ENCODE measurements at regions not wholly inside any gene's neighbourhood (a gene's known extent, or its start where the extent isn't known, plus 50 kb on each side); places are given as distances from the start of the nearest gene placed in this dataset.

- 86% methylated on average over 2 of the region's 2 CpGs; no CpG with 5 or more reads in 1 of the 2 experiments for WGBS, 2 experiments (ENCODE audit: insufficient coverage in 1 of 2, insufficient read length in 1 of 2)
- Mint-ChIP-seq H3K27ac (no peak overlapping the region), H3K36me3 (ENCODE audit: low read depth) (no peaks in the 10 kb centered on the region), H3K9me3 (peaks cover 4% of the 10 kb centered on the region), H3K4me3 (no peak overlapping the region), H3K4me1 (no peaks in the 10 kb centered on the region), H3K27me3 (ENCODE audit: insufficient read depth) (no peaks in the 10 kb centered on the region)
- Histone ChIP-seq H3K27ac (ENCODE audit: low read depth, low read length) (no peak overlapping the region), H3K4me3 (ENCODE audit: low read length) (no peak overlapping the region), H3K9me3 (ENCODE audit: control insufficient read depth, low read length) (peaks cover under 1% of the 10 kb centered on the region), H3K36me3 (ENCODE audit: control insufficient read depth, insufficient read depth, low read length) (no peaks in the 10 kb centered on the region), H3K27me3 (ENCODE audit: control insufficient read depth, insufficient read depth, low read length, poor library complexity, severe bottlenecking) (no peaks in the 10 kb centered on the region), H3K4me1 (ENCODE audit: control insufficient read depth, insufficient read depth, low read length) (no peaks in the 10 kb centered on the region), H3K9ac (ENCODE audit: extremely low read depth, low read length, poor library complexity, severe bottlenecking) (no peak overlapping the region)
- DNase-seq, result no peak
- no peak for TF ChIP-seq CTCF (conservative IDR thresholded peaks at IDR 0.05)
Measured at GRCh38 chr17:54270499-54270898, 447.8 kb downstream of the KIF2B start.

- H3K27me3 ChIP-seq (ENCODE audit: control insufficient read depth, insufficient read depth, low read length, poor library complexity, severe bottlenecking), result no peaks in the 10 kb centered on the region
- H3K4me3 Mint-ChIP-seq, result no peak overlapping the region
- no peak overlapping the region for H3K4me3 ChIP-seq (ENCODE audit: low read length)
- H3K27ac Mint-ChIP-seq, result no peak overlapping the region
- no peaks in the 10 kb centered on the region for H3K36me3 Mint-ChIP-seq (ENCODE audit: low read depth)
- H3K36me3 ChIP-seq (ENCODE audit: control insufficient read depth, insufficient read depth, low read length), result no peaks in the 10 kb centered on the region
- TF ChIP-seq CTCF (conservative IDR thresholded peaks at IDR 0.05), result no peak
- H3K4me1 Mint-ChIP-seq, result no peaks in the 10 kb centered on the region
- H3K9ac ChIP-seq (ENCODE audit: extremely low read depth, low read length, poor library complexity, severe bottlenecking), result no peak overlapping the region
- H3K27ac ChIP-seq (ENCODE audit: low read depth, low read length), result no peak overlapping the region
- DNase-seq, result no peak
- no peaks in the 10 kb centered on the region for H3K4me1 ChIP-seq (ENCODE audit: control insufficient read depth, insufficient read depth, low read length)
- H3K9me3 ChIP-seq (ENCODE audit: control insufficient read depth, low read length), result no peaks in the 10 kb centered on the region
- no peaks in the 10 kb centered on the region for H3K9me3 Mint-ChIP-seq
- H3K27me3 Mint-ChIP-seq (ENCODE audit: insufficient read depth), result no peaks in the 10 kb centered on the region
Measured at GRCh38 chr17:54277868-54278267, 455.1 kb downstream of the KIF2B start.

- Histone ChIP-seq H3K4me1 (ENCODE audit: control insufficient read depth, insufficient read depth, low read length) (no peaks in the 10 kb centered on the region), H3K4me3 (ENCODE audit: low read length) (no peak overlapping the region), H3K9me3 (ENCODE audit: control insufficient read depth, low read length) (peaks cover 10% of the 10 kb centered on the region), H3K27me3 (ENCODE audit: control insufficient read depth, insufficient read depth, low read length, poor library complexity, severe bottlenecking) (no peaks in the 10 kb centered on the region), H3K27ac (ENCODE audit: low read depth, low read length) (no peak overlapping the region), H3K36me3 (ENCODE audit: control insufficient read depth, insufficient read depth, low read length) (no peaks in the 10 kb centered on the region), H3K9ac (ENCODE audit: extremely low read depth, low read length, poor library complexity, severe bottlenecking) (no peak overlapping the region)
- H3K4me1 Mint-ChIP-seq, result no peaks in the 10 kb centered on the region
- WGBS, 2 experiments (ENCODE audit: insufficient coverage in 1 of 2, insufficient read length in 1 of 2), result 91 to 94% methylated on average over 2 to 3 of the region's 3 CpGs
- peaks cover 4% of the 10 kb centered on the region for H3K9me3 Mint-ChIP-seq
- H3K27me3 Mint-ChIP-seq (ENCODE audit: insufficient read depth), result no peaks in the 10 kb centered on the region
- DNase-seq, result no peak
- no peak for TF ChIP-seq CTCF (conservative IDR thresholded peaks at IDR 0.05)
- H3K4me3 Mint-ChIP-seq, result no peak overlapping the region
- no peak overlapping the region for H3K27ac Mint-ChIP-seq
- H3K36me3 Mint-ChIP-seq (ENCODE audit: low read depth), result no peaks in the 10 kb centered on the region
Measured at GRCh38 chr17:54280741-54281140, 458.0 kb downstream of the KIF2B start.

Data from endodermal cell (in vitro differentiated cells).